Hepatocyte (in vitro differentiated cells): ENCODE measurements at regions not wholly inside any gene's neighbourhood (a gene's known extent, or its start where the extent isn't known, plus 50 kb on each side); places are given as distances from the start of the nearest gene placed in this dataset.

ENCODE experiments used
- DNase-seq: peaks from one replicate; pipeline ENCODE4 v3.0.0-alpha.2; 2016; ENCODE audit warnings: low spot score
- H2AFZ ChIP-seq: fragments of 200-600 bp; sonication (generic); 2 replicates; pipeline ENCODE4 v1.6.0; 2016; ENCODE audit warnings: antibody characterized with exemption, mild to moderate bottlenecking
- H3K27ac ChIP-seq: fragments of 200-600 bp; sonication (generic); 2 replicates; pipeline ENCODE4 v1.5.1; 2016; ENCODE audit warnings: mild to moderate bottlenecking
- H3K27me3 ChIP-seq: fragments of 200-600 bp; sonication (generic); 2 replicates; pipeline ENCODE4 v1.6.1; 2016
- H3K36me3 ChIP-seq: fragments of 200-600 bp; sonication (generic); replicated peaks from 2 replicates; pipeline ENCODE4 v1.5.1; 2016; ENCODE audit warnings: low read depth; ENCODE audit not compliant: insufficient read depth
- H3K4me1 ChIP-seq: fragments of 200-600 bp; sonication (generic); 2 replicates; pipeline ENCODE4 v1.5.1; 2016; ENCODE audit warnings: mild to moderate bottlenecking, moderate library complexity; ENCODE audit not compliant: insufficient read depth
- H3K4me2 ChIP-seq: fragments of 200-600 bp; sonication (generic); 2 replicates; pipeline ENCODE4 v1.6.0; 2016
- H3K4me3 ChIP-seq: fragments of 200-600 bp; sonication (generic); 2 replicates; pipeline ENCODE4 v1.5.1; 2016; ENCODE audit warnings: mild to moderate bottlenecking
- H3K79me2 ChIP-seq: fragments of 200-600 bp; sonication (generic); 2 replicates; pipeline ENCODE4 v1.6.0; 2017; ENCODE audit warnings: mild to moderate bottlenecking
- H3K9me2 ChIP-seq: fragments of 200-600 bp; sonication (generic); replicated peaks from 2 replicates; pipeline ENCODE4 v1.6.0; 2017; ENCODE audit warnings: mild to moderate bottlenecking; ENCODE audit not compliant: insufficient read depth
- H3K9me3 ChIP-seq: fragments of 200-600 bp; sonication (generic); 2 replicates; pipeline ENCODE4 v1.5.1; 2016; ENCODE audit warnings: low read depth, mild to moderate bottlenecking
- H4K20me1 ChIP-seq: fragments of 200-600 bp; sonication (generic); 2 replicates; pipeline ENCODE4 v1.6.0; 2016; ENCODE audit warnings: mild to moderate bottlenecking; ENCODE audit not compliant: insufficient read depth, poor library complexity, severe bottlenecking
- EZH2 ChIP-seq: fragments of 200-600 bp; sonication (generic); IDR thresholded peaks from 2 replicates; pipeline ENCODE4 v1.6.1; 2016; ENCODE audit warnings: antibody characterized with exemption, mild to moderate bottlenecking, borderline replicate concordance
- EZH2phosphoT487 ChIP-seq: fragments of 200-600 bp; sonication (generic); IDR thresholded peaks from one replicate; pipeline ENCODE4 v1.6.1; 2018; ENCODE audit warnings: antibody characterized with exemption, mild to moderate bottlenecking, low read depth, moderate library complexity; ENCODE audit not compliant: unreplicated experiment, severe bottlenecking
- WGBS: methylation state at CpG from one replicate; pipeline ENCODE4 v1.1.6; 2016; ENCODE audit warnings: low lambda C conversion rate; ENCODE audit errors: missing lambda C conversion rate; 5-methylcytosine and 5-hydroxymethylcytosine counted together
- TF ChIP-seq, protein P1 (sequence below): fragments of 200-600 bp; sonication (generic); IDR thresholded peaks from 2 replicates; pipeline ENCODE4 v1.5.1; 2016; ENCODE audit warnings: antibody characterized with exemption, mild to moderate bottlenecking; ENCODE audit not compliant: poor library complexity

DNA sequence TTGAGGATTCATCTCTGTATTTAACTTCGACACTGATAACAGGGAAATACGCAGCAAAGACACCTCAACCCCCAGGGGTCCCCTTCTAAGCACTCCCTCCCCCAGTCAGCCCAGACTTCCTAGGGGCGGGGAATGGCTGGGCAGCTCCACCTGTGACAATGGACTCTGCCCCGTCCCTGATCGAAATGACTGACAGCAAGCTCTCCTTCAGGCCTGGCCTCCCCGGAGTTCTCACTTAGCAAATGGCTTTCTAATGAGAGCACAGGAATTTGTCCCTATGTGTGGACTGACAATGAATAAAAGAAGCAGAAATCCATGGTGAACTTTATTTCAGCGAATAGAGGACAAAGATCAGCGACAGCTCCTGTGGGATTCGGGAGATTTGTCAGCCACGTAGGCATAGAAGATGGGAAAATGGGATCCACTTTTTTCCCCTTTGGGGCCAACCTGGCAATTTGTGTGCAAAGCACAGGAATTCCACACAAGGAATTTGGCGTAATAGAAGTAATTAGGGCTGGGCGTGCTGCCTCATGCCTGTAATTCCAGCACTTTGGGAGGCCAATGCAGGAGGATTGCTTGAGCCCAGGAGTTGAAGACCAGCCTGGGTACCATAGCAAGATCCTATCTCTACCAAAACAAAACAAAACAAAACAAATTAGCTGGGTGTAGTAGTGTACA is 63.8 kb downstream of the TNFAIP2 start:
- Histone ChIP-seq H3K9me3 (no peaks in the 10 kb centered on the region), H3K4me3 (no peak overlapping the region), H4K20me1 (no peaks in the 10 kb centered on the region), H3K9me2 (no peaks in the 10 kb centered on the region), H3K79me2 (no peaks in the 10 kb centered on the region), H2AFZ (peak overlapping the region; percentile 33), H3K4me1 (peaks cover 24% of the 10 kb centered on the region), H3K4me2 (peak overlapping the region; percentile 62), H3K36me3 (no peaks in the 10 kb centered on the region), H3K27ac (peak overlapping the region; percentile 88), H3K27me3 (no peaks in the 10 kb centered on the region)
- peak; percentile 80 for DNase-seq
- TF ChIP-seq EZH2phosphoT487 (no peak), EZH2 (no peak)
- TF ChIP-seq, protein P1, sequence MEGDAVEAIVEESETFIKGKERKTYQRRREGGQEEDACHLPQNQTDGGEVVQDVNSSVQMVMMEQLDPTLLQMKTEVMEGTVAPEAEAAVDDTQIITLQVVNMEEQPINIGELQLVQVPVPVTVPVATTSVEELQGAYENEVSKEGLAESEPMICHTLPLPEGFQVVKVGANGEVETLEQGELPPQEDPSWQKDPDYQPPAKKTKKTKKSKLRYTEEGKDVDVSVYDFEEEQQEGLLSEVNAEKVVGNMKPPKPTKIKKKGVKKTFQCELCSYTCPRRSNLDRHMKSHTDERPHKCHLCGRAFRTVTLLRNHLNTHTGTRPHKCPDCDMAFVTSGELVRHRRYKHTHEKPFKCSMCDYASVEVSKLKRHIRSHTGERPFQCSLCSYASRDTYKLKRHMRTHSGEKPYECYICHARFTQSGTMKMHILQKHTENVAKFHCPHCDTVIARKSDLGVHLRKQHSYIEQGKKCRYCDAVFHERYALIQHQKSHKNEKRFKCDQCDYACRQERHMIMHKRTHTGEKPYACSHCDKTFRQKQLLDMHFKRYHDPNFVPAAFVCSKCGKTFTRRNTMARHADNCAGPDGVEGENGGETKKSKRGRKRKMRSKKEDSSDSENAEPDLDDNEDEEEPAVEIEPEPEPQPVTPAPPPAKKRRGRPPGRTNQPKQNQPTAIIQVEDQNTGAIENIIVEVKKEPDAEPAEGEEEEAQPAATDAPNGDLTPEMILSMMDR, result no peak
- 42% methylated on average over 12 of the region's 12 CpGs for WGBS

- no peaks in the 10 kb centered on the region for H3K9me2 ChIP-seq
- no peaks in the 10 kb centered on the region for H3K36me3 ChIP-seq
- peak overlapping the region; percentile 88 for H3K27ac ChIP-seq
- DNase-seq, result no peak
- 84% methylated on average over 4 of the region's 4 CpGs for WGBS
- peak overlapping the region; percentile 62 for H3K4me2 ChIP-seq
- no peaks in the 10 kb centered on the region for H4K20me1 ChIP-seq
- no peaks in the 10 kb centered on the region for H3K9me3 ChIP-seq
- no peak overlapping the region for H2AFZ ChIP-seq
- H3K79me2 ChIP-seq, result no peaks in the 10 kb centered on the region
- TF ChIP-seq, protein P1, result no peak
- TF ChIP-seq EZH2 (no peak), EZH2phosphoT487 (no peak)
- no peak overlapping the region for H3K4me3 ChIP-seq
- peaks cover 28% of the 10 kb centered on the region for H3K4me1 ChIP-seq
- H3K27me3 ChIP-seq, result no peaks in the 10 kb centered on the region
These were observed 64.7 kb downstream of the TNFAIP2 start for GRCh38 chr14:103187911-103188310.

DNA sequence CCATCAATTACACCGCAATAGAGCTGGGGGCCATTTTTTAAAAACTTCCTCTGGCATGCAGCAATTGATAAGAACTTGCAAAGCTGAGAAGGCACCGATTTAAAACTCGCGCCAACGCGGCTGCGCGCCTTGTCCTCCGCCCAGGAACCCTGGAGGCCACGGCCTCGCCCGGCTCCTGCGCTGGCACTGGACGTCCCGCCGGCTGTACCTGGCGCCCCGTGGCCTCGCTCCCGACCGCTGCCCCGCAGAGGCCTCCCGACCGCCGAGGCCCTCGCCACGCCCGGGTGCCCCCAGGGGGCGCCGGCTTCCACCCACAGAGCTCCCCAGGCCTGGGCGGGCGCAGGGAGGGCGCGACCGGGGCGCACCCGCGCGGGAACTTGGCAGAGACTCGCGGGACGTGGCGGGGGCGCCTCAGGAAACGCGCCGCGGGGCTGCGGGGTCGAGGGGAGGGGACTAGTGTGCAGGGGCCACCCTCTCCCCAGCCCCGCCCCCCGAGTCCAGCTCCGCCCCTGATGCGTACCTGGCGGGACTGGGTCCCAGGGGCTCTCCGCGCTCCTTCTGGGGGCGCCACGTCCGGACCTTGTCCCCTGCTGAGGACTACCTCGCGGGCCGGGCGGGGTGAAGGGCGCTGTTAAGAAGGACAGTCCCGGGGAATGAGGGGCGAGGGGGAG is 65.7 kb downstream of the TNFAIP2 start:
- peak overlapping the region; percentile 83 for H2AFZ ChIP-seq
- peak overlapping the region; percentile 31 for H3K4me3 ChIP-seq
- H3K27me3 ChIP-seq, result no peaks in the 10 kb centered on the region
- no peak overlapping the region for H3K27ac ChIP-seq
- peaks cover 28% of the 10 kb centered on the region for H3K4me1 ChIP-seq
- WGBS, result 9% methylated on average over 54 of the region's 67 CpGs
- no peaks in the 10 kb centered on the region for H3K79me2 ChIP-seq
- no peaks in the 10 kb centered on the region for H3K36me3 ChIP-seq
- no peaks in the 10 kb centered on the region for H3K9me2 ChIP-seq
- DNase-seq, result peak; percentile 73
- TF ChIP-seq EZH2 (no peak), EZH2phosphoT487 (no peak)
- TF ChIP-seq, protein P1, result peak; percentile 31
- no peaks in the 10 kb centered on the region for H4K20me1 ChIP-seq
- H3K4me2 ChIP-seq, result peak overlapping the region; percentile 80
- no peaks in the 10 kb centered on the region for H3K9me3 ChIP-seq
